ENCODE measurements at regions not wholly inside any gene's neighbourhood (a gene's known extent, or its start where the extent isn't known, plus 50 kb on each side); places are given as distances from the start of the nearest gene placed in this dataset.

DNA sequence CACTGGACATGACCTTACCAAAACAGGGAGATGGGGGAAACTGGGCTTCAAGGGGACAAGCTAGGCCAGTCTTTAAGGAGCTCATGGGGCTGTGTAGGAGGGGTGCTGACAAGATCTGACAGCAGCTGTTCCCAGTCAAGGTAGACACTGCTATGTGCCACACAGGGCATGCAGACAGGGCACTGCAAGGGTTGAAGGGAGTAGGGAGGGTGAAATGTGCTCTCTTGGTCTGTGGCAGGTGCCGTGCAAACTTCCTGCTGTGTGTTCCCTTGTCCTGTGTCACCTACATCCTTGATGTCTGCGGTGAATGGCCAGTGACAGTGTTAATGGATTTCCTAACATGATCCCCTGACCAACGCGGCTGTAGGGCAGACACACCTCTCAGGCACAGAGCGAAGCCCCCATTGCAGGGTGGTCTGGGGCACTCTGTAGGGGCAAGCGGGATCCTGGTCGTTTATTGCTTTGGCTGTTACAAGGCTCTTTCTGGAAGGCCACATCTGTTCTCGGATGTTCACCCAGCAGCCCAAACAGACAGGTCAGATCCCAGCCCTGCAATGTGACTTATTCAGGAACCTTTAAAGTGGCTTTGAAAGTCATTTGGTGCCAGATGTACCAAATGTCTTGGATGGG is 199.5 kb upstream of the ZNF536 start:
- Histone ChIP-seq H3K79me2 (ENCODE audit: insufficient read depth, low read length) (no peaks in the 10 kb centered on the region), H3K4me3 (replicated peaks in 1 of 2; ENCODE audit: low read depth in 1 of 2, low read length in 2 of 2) (no peak overlapping the region), H3K9me2 (ENCODE audit: insufficient read depth) (no peaks in the 10 kb centered on the region), H2AFZ (ENCODE audit: low read depth, low read length, poor library complexity, severe bottlenecking) (no peak overlapping the region), H3K27me3 (ENCODE audit: insufficient read depth, low read length) (peaks cover 10% of the 10 kb centered on the region), H3K27ac (ENCODE audit: low read depth, low read length) (no peak overlapping the region), H3K4me2 (ENCODE audit: low read length) (no peak overlapping the region), H4K20me1 (ENCODE audit: insufficient read depth) (no peaks in the 10 kb centered on the region), H3K4me1 (ENCODE audit: control insufficient read depth in 1 of 2, insufficient read depth in 2 of 2, low read length in 2 of 2) (no peaks in the 10 kb centered on the region), H3K36me3 (ENCODE audit: control insufficient read depth in 1 of 2, insufficient read depth in 2 of 2, low read length in 2 of 2) (no peaks in the 10 kb centered on the region), H3K9me3 (ENCODE audit: control insufficient read depth in 1 of 2, insufficient read depth in 1 of 2, low read depth in 1 of 2, low read length in 2 of 2) (no peaks in the 10 kb centered on the region), H3K9ac (ENCODE audit: low read length) (no peak overlapping the region)
- ATAC-seq (no peak), DNase-seq (ENCODE audit: low read depth, low spot score) (no peak)
- intact Hi-C loops (cut with micrococcal nuclease) = no loop called here
- ChIA-PET RAD21 (ENCODE audit: low non-redundant PET in 1 of 2, low total read pairs in 2 of 2, uncharacterized antibody in 2 of 2, unreplicated experiment in 2 of 2) (no interaction called here), POLR2A (no interaction called here), CTCF (no interaction called here)
- TF ChIP-seq CBX3 (IDR thresholded peaks at IDR 0.05; ENCODE audit: low read depth) = no peak
- no TSS peak for BruUV-seq (replicated peaks)

DNA sequence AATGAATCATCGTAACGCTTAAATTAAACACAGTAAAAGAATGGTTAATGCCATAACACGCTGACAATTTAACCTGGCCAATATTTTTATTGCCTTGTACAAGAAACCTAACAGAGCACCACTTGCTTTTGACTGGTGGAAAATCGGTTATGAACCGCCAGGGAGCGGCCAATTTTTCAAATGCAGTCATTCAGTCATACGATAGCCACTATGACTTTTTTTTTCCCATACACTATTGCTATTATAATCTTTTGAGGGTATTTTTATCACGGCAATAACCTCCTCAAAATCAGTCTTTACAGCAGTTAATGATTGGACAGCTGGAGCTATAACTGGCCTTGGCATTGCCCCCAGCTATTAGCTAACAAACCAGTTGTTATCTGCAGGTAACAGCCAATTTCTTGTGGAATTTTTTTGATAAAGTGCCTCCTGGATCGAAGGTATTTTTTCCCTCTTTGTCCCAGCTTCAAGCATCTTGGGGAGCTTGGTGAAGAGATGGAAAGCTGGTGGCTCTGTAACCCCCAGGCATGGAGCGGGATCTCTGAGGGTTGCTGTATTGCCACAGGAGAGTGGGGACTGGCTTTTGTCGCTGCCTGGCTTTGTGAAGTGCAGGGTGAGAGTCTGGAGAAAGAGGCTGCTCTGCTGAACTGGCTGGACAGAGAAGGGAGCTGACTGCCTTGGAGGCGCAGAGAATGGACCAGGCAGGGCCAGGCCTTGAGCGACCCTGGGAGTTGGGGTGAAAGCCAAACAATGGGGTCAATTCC is 198.4 kb upstream of the ZNF536 start:
- Histone ChIP-seq H3K36me3 (ENCODE audit: control insufficient read depth in 1 of 2, insufficient read depth in 2 of 2, low read length in 2 of 2) (no peaks in the 10 kb centered on the region), H3K79me2 (ENCODE audit: insufficient read depth, low read length) (no peaks in the 10 kb centered on the region), H2AFZ (ENCODE audit: low read depth, low read length, poor library complexity, severe bottlenecking) (no peak overlapping the region), H3K9me3 (ENCODE audit: control insufficient read depth in 1 of 2, insufficient read depth in 1 of 2, low read depth in 1 of 2, low read length in 2 of 2) (no peaks in the 10 kb centered on the region), H3K4me2 (ENCODE audit: low read length) (no peak overlapping the region), H3K4me1 (ENCODE audit: control insufficient read depth in 1 of 2, insufficient read depth in 2 of 2, low read length in 2 of 2) (no peaks in the 10 kb centered on the region), H3K27ac (ENCODE audit: low read depth, low read length) (no peak overlapping the region), H3K27me3 (ENCODE audit: insufficient read depth, low read length) (peaks cover 10% of the 10 kb centered on the region), H3K4me3 (replicated peaks in 1 of 2; ENCODE audit: low read depth in 1 of 2, low read length in 2 of 2) (no peak overlapping the region), H3K9me2 (ENCODE audit: insufficient read depth) (no peaks in the 10 kb centered on the region), H3K9ac (ENCODE audit: low read length) (no peak overlapping the region), H4K20me1 (ENCODE audit: insufficient read depth) (no peaks in the 10 kb centered on the region)
- no peak for DNase-seq (ENCODE audit: low read depth, low spot score)
- BruUV-seq (replicated peaks) = no TSS peak
- no peak for ATAC-seq
- intact Hi-C loops (cut with micrococcal nuclease) = no loop called here
- POLR2A ChIA-PET = no interaction called here
- RAD21 ChIA-PET (ENCODE audit: low non-redundant PET in 1 of 2, low total read pairs in 2 of 2, uncharacterized antibody in 2 of 2, unreplicated experiment in 2 of 2) = no interaction called here
- TF ChIP-seq, protein P1, sequence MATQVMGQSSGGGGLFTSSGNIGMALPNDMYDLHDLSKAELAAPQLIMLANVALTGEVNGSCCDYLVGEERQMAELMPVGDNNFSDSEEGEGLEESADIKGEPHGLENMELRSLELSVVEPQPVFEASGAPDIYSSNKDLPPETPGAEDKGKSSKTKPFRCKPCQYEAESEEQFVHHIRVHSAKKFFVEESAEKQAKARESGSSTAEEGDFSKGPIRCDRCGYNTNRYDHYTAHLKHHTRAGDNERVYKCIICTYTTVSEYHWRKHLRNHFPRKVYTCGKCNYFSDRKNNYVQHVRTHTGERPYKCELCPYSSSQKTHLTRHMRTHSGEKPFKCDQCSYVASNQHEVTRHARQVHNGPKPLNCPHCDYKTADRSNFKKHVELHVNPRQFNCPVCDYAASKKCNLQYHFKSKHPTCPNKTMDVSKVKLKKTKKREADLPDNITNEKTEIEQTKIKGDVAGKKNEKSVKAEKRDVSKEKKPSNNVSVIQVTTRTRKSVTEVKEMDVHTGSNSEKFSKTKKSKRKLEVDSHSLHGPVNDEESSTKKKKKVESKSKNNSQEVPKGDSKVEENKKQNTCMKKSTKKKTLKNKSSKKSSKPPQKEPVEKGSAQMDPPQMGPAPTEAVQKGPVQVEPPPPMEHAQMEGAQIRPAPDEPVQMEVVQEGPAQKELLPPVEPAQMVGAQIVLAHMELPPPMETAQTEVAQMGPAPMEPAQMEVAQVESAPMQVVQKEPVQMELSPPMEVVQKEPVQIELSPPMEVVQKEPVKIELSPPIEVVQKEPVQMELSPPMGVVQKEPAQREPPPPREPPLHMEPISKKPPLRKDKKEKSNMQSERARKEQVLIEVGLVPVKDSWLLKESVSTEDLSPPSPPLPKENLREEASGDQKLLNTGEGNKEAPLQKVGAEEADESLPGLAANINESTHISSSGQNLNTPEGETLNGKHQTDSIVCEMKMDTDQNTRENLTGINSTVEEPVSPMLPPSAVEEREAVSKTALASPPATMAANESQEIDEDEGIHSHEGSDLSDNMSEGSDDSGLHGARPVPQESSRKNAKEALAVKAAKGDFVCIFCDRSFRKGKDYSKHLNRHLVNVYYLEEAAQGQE (IDR thresholded peaks at IDR 0.05; ENCODE audit: low read depth) = no peak
- TF ChIP-seq CEBPB (IDR thresholded peaks at IDR 0.05; ENCODE audit: low read depth) = no peak
- CTCF ChIA-PET = no interaction called here
